Upper lobe of left lung (tissue), 4 donors: ENCODE measurements at regions not wholly inside any gene's neighbourhood (a gene's known extent, or its start where the extent isn't known, plus 50 kb on each side); places are given as distances from the start of the nearest gene placed in this dataset.

Experiments used
- CTCF ChIP-seq, 6 experiments: fragments of 450-650 bp in 4 of 6; fragments of 200-600 bp in 2 of 6; sonication (generic) in 2 of 6; IDR thresholded peaks; one replicate each; pipeline ENCODE4 v1.5.1; 2016 to 2019; ENCODE audit warnings: antibody characterized with exemption in 6 of 6
- POLR2A ChIP-seq, 4 donors: fragments of 450-650 bp; IDR thresholded peaks; one replicate each; pipeline ENCODE4 v1.5.1; 2016 to 2017; ENCODE audit warnings: antibody characterized with exemption in 4 of 4, mild to moderate bottlenecking in 2 of 4
- POLR2AphosphoS5 ChIP-seq, 2 donors: sonication (generic); formaldehyde crosslinking; IDR thresholded peaks; one replicate each; pipeline ENCODE4 v1.5.1; 2017; ENCODE audit warnings: antibody characterized with exemption in 2 of 2

DNA sequence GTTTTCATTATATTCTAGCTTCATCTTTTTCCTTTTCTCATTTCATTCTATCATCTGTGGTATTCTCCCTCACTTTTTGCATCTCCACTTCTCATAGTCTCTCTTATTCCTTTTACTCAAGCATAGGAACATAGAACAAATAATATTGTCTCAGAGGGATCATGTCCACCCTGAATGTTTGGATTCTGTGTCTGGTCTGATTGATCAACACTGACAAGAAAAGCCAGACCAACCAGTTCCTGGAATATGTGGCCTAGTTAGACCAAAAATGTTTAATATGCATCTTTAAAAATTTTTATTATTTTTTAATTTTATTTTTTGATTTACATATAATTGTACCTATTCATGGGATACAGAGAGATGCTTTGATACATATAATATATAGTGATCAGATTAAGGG lies 212.0 kb upstream of the ALCAM start:
- TF ChIP-seq CTCF (IDR thresholded peaks at IDR 0.05) (no peak), POLR2A (IDR thresholded peaks at IDR 0.05) (no peak), POLR2AphosphoS5 (IDR thresholded peaks at IDR 0.05) (no peak)
